UCSD-AML1 (cell line): ENCODE measurements at regions not wholly inside any gene's neighbourhood (a gene's known extent, or its start where the extent isn't known, plus 50 kb on each side); places are given as distances from the start of the nearest gene placed in this dataset.

Source experiments
- DNase-seq: peaks from one replicate; lab custom pipeline; 2025; ENCODE audit not compliant: unreplicated experiment; lab: John Stamatoyannopoulos, UW

DNA sequence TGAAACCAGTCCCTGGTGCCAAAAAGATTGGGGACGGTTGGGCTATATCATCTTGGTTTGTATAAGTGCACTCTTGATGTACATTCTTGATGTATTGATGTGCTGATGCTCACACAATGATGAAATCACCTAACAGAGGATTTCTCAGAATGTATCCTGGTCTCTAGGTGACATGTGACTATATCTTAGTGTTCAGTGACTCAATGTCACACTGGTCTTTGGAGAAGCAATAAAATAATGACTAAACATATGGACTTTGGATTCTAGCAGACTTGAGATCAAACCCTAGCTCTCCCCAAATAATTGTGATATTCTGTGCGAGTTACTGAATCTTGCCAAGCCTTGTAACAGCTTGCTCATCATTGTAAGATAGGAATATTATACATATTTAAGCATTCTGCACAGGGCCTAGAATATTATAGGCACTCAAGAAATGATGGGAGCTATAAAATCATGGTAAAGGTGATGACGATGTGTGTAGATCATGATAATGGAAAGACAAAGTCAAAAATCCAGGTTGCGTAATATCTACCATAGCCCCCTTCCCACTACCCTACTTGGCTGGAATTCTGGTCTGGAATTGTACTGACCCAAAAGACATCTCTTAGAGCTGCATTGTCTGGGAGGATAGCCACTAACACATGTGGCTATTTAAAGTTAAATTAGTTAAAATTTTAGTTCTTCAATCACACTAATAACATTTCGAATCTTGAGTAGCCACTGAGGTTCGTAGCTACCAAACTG lies 117.6 kb upstream of the PWP1 start:
- no peak for DNase-seq

DNA sequence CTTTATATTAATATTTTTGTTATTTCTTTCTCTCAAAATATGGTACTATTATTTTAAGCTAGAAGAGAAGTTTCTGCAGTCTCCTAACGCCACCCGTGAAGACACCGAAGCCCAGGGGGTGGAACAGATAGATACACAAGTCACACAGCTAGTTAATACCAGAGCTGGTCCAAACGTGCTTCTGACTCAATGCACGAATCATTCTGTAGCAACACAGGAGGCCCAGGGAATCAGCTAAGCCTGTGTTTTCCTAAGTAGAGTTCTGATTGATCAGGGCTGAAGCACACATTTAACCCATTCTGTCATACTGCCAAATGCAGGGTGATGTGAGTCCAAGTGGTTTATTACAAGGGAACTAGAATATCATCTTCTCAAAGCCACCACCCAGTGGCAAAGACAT lies 116.9 kb upstream of the PWP1 start:
- no peak for DNase-seq

DNA sequence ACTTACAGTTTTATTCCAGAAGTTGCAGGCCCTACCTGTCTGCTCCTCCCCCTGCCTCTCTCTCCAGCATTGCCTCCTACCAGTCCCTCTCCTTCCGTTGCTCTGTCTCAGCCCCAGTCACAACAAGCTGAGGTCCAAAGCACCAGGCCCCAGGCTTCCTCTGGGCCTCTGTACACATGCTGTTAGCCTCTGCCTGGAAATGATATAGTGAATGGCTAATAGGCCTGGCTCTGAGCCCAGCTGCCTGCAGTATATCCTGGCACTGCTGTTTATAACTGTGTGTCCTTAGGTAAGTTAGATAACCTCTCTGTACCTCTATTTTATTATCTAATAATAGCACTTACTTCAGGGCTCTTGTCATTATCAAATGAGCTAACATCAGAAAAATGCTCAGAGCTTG lies 114.9 kb upstream of the PWP1 start:
- no peak for DNase-seq

DNA sequence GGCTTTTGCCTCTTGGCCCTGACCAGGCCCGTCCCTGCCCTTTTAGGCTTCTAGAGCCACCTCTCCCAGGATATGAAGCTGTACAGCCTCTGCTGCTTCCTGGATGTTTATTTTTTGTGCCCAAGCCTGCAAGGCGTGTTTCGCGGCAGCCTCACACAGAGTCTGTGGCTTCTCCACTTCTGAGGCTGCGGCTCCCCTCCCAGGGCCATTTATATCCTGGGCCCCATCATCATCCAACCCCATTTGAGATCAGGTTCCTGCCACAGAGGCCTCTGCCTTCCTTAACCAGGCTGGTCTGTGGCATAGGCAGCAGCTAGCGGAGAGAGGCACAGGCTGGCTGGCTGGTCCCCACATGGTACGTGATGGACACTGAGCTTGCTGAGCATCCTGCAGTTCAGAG lies 114.1 kb upstream of the PWP1 start:
- no peak for DNase-seq

DNA sequence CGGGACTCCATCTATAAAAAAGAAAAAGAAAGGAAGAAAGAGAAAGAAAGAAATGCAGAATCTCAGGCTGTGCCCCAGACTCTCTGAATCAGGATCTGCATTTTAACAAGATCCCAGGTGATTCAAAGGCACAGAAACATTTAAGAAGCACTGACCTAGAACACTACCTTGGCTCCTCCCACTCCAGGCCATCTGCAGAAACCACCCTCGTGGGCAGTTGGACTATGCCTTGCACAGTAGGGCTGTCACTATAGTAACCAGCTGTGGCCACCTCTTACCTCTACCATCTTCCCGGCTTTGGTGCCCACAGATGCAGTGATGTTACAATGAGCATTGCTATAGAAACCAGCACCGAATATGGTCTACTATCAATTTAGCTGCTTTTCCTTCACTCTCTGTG lies 110.9 kb upstream of the PWP1 start:
- no peak for DNase-seq

DNA sequence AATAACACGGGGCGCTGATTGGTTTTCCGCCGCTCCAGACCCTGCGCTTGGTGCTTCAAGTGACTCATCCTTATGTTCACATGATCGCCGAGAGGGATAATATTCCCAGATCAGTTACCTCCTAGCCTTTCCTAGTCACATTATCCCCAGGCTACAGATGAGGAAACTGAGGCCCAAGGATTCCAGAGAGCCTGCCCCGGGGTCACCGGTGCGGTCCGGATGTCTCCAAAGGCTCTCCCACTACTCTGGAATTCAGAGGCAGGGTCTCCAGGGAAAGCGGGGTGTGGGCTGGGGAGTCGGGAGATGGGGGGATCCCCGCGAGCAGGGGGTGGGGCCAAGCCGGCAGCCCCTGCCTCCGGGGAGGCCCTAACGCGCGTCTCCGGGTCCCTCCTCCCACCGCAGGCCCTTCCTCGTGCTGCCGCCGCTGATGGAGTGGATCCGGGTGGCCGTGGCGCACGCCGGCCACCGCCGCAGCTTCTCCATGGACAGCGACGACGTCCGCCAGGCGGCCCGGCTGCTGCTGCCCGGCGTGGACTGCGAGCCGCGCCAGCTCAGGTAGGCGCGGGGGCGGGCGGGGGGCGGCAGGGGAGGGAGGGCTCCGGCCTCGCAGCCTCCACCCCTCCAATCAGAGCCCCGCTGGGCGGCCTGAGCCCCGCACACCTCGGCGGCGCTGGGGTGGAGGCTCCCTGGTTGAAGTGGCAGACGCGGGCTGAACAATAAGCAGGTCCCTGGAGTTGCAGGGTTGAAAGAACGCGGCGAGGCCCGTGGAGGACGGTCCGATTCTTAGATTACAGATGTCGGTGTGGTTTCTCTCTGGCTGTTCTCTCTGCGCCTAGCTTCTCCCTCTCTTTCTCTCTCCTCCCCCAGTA lies 104.6 kb upstream of the PWP1 start:
- no peak for DNase-seq

DNA sequence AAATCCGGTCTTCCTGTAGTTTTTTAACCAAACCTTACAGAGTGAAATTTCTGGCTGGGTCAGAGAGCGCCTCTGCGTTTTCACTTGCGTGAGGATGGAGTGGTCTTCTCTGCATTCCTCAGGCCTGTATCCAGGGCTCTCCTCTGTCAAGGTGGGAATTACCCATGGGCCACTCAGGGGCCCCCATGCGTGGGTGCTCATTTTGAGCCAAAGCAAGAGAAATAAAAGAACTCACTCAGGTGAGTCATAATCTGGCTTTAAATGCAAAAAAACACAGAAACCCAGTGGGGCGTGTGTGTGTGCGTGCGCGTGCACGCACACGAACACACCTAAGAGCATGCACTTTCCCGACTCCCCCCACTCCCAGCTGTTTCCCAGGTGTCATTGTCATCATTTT lies 104.0 kb upstream of the PWP1 start:
- DNase-seq: no peak

DNA sequence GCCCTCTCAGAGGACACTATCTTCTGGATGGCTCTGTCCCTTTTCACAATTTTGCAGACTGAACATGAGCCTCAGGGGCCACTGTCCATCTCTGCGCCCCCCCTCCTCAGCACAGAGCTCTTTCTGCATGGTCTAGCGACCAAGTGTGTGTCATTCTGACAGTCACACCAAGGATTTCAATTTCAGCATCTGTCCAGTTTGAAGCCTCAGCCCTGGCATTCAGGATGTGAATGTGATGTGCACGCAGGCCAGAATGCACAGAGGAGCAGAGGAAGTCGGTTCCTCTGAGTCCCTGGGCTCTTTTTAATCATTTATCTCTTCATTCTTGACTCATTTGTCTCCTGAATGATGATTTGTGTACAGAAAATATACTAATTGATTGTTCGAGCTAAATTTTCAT lies 102.0 kb upstream of the PWP1 start:
- no peak for DNase-seq

DNA sequence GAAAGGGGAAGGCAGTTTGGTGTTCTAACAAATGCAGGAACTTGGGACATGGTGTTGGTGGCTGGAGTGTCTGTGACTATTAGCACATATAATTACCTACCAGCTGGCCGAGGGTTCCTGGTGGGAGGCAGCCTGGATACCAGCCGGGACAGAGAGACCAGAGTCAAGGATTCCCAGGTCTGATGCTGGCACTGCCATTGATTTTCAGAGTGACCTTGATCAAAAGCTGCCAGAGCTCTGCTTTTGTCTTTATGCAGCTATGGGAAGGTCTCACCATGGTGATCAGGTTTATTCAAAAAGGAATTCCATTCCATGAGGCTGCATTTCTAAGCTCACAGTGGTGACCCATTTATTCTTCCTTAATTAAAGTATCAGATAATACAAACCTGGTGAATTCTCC lies 101.0 kb upstream of the PWP1 start:
- DNase-seq: no peak

DNA sequence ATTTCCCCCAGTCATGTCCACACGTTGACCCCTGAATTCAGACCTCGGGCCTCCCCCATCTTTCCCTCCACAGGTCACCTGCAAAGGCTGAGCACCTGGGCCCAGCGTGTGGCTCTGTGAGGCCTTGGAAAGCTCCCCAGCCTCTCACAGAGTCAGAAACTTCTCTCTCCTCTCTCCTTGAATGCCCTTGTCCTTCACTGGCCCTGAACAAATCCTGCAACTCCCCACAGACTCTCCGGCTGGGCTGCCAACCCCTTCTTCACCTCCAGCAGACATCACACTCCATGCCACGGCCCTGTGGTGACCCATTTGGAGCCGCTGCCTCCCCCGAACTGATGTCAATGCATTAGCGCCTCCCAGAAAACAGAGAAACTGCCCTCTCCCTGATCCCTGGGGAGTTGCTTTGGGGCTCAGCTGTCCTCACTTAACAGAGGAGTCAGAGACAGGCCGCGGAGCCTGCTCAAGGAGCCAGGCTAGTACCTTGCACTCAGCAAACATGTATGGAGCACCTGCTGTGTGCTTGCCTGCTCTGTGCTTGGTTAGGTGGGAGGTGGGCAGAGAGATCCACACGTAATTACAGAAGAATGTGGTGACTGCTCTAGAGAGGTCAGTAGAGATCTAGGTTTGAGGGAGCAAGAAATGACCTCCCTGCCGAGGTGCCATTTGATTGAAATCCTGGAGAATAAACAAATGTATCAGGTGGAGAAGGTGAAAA lies 99.2 kb upstream of the PWP1 start:
- no peak for DNase-seq

DNA sequence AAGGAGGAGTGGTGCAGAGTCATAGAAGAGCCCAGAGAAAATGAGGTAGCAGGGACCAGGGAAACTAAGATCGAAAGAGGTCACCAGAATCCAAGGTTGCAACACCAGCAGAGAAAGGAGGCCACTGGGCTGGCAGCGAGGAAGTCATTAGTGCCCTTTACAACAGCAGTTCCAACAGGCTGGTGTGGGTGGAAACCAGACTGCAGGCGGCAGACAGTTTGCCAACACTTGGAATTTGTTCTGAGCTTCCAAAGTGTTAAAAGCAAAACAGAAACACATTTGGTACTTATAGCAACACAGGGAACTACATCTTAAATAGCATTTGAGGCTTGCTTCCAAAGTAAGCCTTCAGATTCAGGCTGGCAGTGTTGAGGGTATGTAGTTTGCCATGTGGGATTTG lies 95.2 kb upstream of the PWP1 start:
- DNase-seq: no peak

DNA sequence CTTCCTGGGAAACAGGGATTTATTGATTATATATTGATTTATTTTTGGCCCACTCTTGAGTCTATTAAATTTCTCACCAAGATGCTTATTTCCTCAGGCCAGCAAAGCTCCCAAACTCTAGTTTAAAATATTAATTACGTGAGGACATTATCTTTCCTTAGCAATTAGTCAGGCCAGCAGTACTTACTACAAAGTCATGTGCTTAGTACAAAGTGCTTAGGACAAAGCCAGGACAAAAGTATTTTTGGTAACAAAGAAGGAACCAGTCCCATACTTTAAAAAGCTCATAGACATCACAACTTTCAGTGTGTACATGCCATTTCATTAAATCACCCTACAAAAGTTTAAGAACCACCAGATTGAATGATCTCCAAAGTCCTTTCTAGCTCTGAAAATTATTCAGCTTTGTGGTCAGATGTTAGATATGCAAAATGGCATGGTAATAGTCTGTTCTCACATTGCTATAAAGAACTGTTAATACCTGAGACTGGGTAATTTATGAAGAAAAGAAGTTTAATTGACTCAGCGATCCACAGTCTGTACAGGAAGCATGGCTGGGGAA lies 94.7 kb upstream of the PWP1 start:
- no peak for DNase-seq

DNA sequence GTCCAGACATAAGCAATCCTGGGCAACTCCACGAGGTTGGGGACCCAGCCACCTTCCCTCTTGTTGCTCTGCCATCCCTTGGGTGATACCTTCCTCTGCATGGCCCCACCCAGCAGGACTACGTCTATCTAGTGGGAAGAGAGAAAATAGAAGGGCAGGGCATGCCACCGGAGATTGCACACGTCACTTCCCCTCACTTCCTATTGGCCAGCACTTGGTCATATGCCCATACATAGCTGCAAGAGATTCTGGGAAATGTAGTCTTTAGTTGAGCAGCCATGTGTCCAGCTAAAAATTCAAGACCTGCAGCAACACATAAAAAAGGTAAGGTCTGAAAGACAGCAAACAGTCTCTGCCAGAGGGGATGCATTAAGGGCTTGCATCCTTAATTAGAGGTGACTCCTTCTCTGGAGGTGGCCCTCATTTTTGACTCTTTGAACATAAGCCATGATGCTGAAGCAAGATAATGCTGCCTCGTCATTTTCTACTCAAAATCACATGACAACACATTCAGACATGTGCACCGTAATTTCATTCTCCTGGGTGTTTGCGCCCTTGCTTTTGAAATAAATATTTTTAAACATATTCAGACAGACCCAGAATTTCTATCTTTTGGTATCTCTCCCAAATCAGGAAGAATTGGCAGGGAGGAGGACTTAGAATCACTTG lies 91.8 kb upstream of the PWP1 start:
- no peak for DNase-seq

DNA sequence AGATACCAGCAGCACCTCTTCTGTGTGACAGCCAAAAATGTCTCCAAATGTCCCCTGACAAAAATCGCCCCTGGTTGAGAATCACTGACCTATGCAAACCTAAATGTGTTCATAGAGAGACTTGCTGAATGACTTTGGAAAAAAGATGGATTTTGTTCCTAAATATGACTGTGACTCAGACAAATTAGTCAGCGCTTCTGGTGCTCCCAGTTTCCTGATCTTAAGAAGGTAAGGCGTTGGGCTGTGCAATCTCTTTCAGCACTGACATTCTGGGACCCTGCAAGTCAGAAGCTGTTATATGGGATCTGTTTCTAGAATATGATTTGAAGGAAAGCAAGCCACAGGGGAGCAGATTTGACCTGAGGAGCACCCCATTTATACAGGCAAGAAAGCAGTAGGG lies 90.6 kb upstream of the PWP1 start:
- DNase-seq: no peak

DNA sequence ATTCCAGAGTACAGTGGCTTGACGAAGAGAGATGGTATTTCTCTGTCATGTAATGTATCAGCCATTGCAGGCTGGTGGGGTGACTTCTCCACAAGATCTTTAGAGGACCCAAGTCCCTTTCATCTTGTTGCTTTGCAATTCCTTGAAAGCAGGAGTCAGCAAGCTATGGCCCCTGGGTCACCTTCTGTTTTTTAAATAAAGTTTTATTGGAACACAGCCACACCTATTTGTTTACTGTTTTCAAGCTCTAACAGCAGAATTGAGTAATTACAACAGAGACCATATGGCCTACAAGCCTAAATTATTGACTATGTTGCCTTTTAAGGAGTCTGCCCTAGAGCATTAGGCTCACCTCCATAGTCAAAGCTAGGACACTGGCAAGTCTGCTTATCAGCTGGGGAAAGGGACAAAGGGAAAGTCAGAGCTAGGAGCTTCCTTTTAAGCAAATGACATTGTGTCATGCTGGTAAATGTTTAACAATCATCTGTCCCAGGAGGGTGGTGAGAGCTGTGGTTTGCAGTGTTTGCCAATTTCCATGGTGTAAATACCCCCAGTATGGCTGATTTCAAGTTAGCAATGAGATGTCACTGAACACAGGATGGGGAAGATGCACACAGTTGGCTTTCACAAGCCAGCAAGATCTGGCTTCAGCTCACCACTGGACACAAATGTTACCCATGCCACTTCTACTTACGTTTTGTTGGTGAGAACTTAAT lies 87.7 kb upstream of the PWP1 start:
- no peak for DNase-seq

DNA sequence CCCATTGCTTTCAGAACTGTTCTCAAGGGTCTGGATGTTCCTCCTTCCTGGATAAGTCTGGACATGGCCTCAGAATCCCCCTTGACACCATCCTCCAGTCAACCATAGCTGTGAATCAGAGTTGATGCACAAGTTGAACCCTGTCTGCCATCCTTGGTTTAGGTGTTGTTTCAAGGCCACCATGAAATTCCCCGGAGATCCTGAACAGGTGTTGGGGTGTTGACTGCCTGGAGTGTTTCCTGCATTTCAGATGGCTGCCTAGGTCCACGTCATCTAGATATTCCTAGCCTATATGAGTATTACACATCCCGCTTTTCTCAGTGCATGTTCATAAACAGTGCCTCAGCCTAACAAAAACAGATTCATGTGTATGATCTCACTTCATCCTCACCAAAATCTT lies 86.7 kb upstream of the PWP1 start:
- DNase-seq: no peak

DNA sequence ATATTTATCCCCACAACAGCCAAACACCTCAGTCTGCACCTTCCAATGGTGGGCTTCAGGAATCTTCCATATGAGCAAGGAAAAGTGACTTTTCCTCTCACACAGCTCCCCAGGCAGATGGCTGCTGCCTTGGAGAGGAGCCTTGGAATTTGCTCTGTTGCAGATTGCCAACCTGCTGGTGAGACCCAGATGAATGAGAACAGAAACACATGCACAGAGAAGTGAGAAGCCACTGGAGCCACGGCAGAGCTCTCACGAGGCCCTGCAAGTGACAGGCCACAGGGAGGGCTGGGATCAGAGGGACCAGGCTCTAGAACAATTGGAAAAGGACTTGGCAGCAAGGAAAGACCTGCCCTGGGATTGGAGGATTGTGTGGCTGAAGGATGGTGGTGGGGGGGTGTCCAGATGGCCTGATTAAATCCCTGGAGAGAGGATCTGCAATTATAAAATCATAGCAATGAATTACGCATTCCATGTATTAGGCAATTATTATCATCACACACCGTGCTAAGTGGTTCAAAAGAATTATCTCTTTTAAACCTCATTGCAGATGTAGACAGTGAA lies 84.9 kb upstream of the PWP1 start:
- no peak for DNase-seq

DNA sequence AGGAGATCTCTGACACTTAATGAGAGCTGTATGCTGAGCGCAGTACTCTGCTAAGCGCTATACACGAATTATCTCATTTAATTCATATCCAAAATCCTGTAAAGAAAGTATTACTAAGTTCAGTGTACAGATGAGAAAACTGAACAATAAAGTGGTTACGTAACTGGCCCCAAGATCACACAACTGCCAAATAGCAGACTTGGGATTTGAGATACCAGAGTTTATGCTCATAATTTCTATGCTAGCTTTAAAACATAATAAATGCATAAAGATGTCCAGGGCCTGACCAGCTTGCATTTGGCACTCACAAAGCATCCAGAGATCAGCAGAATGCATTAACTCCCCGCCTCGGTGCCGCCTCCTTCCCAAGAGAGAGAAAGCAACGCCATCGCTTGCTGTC lies 83.2 kb upstream of the PWP1 start:
- DNase-seq: no peak

DNA sequence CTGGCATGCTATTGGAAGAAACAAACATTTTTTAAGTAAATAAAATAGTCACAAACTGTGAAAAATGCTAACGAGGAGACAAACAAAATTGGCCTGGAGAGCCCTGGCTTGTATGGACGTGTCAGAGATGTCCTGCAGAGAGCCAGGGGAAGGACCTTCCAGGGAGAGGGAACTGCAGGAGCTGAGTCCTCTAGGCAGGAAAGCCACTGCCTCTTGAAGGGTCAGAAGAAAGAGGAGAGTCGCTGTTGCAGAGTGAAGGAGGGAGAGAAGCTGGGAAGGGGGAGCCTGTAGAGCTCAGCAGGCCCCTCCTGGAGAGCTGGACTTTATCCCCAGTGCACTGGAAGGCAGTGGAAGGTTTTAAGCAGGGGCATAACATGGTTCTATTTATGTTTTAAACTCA lies 80.3 kb upstream of the PWP1 start:
- no peak for DNase-seq
